ENCODE measurements at regions not wholly inside any gene's neighbourhood (a gene's known extent, or its start where the extent isn't known, plus 50 kb on each side); places are given as distances from the start of the nearest gene placed in this dataset.
A peak's percentile ranks its signal among the peaks of the same experiment; 100 is the strongest.

DNA sequence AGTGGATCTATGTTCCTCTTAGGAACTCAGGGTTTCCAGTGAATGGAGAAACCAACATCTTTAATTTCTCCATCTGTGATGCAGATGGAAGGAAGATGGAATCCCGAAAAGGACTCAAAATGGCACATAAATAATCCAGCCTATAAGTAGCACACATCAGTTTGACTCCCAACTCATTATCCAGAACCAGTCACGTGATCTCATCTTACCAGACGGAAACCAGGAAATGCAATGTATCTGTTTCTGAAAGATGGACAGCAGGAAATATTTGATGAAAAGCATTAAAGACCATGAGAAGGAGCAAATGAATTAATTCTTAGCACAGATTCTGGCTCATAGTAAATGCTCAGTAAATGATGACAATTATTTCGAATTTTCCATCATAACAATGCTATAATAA lies 443.1 kb upstream of the FMR1 start:
- Histone ChIP-seq H3K4me1 (ENCODE audit: insufficient read depth, low read length, poor library complexity, severe bottlenecking) (no peaks in the 10 kb centered on the region), H2AFZ (ENCODE audit: low read length) (no peak overlapping the region), H4K20me1 (ENCODE audit: insufficient read depth, low read length, poor library complexity, severe bottlenecking) (no peaks in the 10 kb centered on the region), H3K27me3 (ENCODE audit: insufficient read depth, low read length, poor library complexity, severe bottlenecking) (no peaks in the 10 kb centered on the region), H3K79me2 (ENCODE audit: insufficient read depth, low read length) (no peaks in the 10 kb centered on the region), H3K4me3 (ENCODE audit: low read length, poor library complexity, severe bottlenecking) (no peak overlapping the region), H3K9me2 (replicated peaks; ENCODE audit: low read depth, low read length) (no peaks in the 10 kb centered on the region), H3K9me3 (ENCODE audit: insufficient read depth, low read depth, low read length) (no peaks in the 10 kb centered on the region), H3K9ac (ENCODE audit: low read depth, low read length, poor library complexity, severe bottlenecking) (no peak overlapping the region), H3K4me2 (ENCODE audit: low read depth, low read length, poor library complexity, severe bottlenecking) (no peak overlapping the region), H3K36me3 (ENCODE audit: insufficient read depth, low read length) (no peaks in the 10 kb centered on the region), H3F3A (ENCODE audit: low read depth) (no peaks in the 10 kb centered on the region)
- TF ChIP-seq EZH2phosphoT487 (IDR thresholded peaks at IDR 0.05; ENCODE audit: borderline replicate concordance) = no peak
- TF ChIP-seq, protein P1, sequence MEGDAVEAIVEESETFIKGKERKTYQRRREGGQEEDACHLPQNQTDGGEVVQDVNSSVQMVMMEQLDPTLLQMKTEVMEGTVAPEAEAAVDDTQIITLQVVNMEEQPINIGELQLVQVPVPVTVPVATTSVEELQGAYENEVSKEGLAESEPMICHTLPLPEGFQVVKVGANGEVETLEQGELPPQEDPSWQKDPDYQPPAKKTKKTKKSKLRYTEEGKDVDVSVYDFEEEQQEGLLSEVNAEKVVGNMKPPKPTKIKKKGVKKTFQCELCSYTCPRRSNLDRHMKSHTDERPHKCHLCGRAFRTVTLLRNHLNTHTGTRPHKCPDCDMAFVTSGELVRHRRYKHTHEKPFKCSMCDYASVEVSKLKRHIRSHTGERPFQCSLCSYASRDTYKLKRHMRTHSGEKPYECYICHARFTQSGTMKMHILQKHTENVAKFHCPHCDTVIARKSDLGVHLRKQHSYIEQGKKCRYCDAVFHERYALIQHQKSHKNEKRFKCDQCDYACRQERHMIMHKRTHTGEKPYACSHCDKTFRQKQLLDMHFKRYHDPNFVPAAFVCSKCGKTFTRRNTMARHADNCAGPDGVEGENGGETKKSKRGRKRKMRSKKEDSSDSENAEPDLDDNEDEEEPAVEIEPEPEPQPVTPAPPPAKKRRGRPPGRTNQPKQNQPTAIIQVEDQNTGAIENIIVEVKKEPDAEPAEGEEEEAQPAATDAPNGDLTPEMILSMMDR (conservative IDR thresholded peaks at IDR 0.05; ENCODE audit: low read length) = no peak

DNA sequence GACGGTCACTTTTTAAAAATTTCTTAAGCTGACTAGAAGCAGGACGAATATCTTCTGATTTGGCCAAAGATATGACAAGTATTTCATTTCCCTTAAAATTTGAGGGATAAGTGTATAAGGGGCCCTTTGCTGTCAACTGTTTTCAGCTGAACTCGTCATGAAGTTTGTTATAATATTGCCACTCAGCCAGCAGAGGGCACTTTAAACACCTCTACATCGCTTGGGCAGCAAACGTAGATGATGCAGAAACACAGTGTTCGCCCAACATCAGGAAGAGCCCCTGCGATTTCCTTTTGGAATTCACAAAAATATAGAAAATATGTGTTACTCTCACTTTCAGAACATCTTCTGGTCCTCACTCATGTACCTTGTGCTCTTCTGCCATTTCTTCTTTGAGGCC lies 435.7 kb upstream of the FMR1 start:
- H3K27me3 ChIP-seq (ENCODE audit: insufficient read depth, low read length, poor library complexity, severe bottlenecking) = no peaks in the 10 kb centered on the region
- no peaks in the 10 kb centered on the region for H3K79me2 ChIP-seq (ENCODE audit: insufficient read depth, low read length)
- H4K20me1 ChIP-seq (ENCODE audit: insufficient read depth, low read length, poor library complexity, severe bottlenecking) = no peaks in the 10 kb centered on the region
- no peaks in the 10 kb centered on the region for H3K9me2 ChIP-seq (replicated peaks; ENCODE audit: low read depth, low read length)
- H3K9ac ChIP-seq (ENCODE audit: low read depth, low read length, poor library complexity, severe bottlenecking) = no peak overlapping the region
- H2AFZ ChIP-seq (ENCODE audit: low read length) = no peak overlapping the region
- no peaks in the 10 kb centered on the region for H3F3A ChIP-seq (ENCODE audit: low read depth)
- H3K4me2 ChIP-seq (ENCODE audit: low read depth, low read length, poor library complexity, severe bottlenecking) = no peak overlapping the region
- H3K9me3 ChIP-seq (ENCODE audit: insufficient read depth, low read depth, low read length) = no peaks in the 10 kb centered on the region
- H3K4me3 ChIP-seq (ENCODE audit: low read length, poor library complexity, severe bottlenecking) = no peak overlapping the region
- no peaks in the 10 kb centered on the region for H3K4me1 ChIP-seq (ENCODE audit: insufficient read depth, low read length, poor library complexity, severe bottlenecking)
- TF ChIP-seq, protein P1 (conservative IDR thresholded peaks at IDR 0.05; ENCODE audit: low read length) = peak; percentile 54
- no peak for TF ChIP-seq EZH2phosphoT487 (IDR thresholded peaks at IDR 0.05; ENCODE audit: borderline replicate concordance)
- no peaks in the 10 kb centered on the region for H3K36me3 ChIP-seq (ENCODE audit: insufficient read depth, low read length)

DNA sequence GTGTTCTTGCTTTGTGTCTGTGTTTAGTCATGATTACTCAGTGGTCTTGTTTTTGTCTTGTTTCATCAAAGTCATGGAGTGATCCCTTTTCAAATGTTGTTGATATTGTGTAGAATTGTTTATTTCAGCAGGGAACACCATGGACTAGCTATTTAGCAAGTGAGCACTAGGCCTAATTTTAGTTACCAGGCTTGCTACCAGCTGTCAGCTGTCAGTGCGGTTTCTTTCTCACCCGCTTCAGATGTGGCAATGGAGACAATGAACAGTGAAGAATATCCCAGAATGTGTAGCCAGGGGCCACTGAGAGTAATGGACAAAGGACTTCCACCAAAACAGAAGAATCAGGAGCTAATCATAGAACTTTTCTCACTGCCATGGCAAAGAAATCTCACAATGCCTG lies 432.8 kb upstream of the FMR1 start:
- Histone ChIP-seq H3K4me3 (ENCODE audit: low read length, poor library complexity, severe bottlenecking) (no peak overlapping the region), H3K9ac (ENCODE audit: low read depth, low read length, poor library complexity, severe bottlenecking) (no peak overlapping the region), H3K79me2 (ENCODE audit: insufficient read depth, low read length) (no peaks in the 10 kb centered on the region), H3K36me3 (ENCODE audit: insufficient read depth, low read length) (no peaks in the 10 kb centered on the region), H3F3A (ENCODE audit: low read depth) (no peaks in the 10 kb centered on the region), H2AFZ (ENCODE audit: low read length) (no peak overlapping the region), H3K9me3 (ENCODE audit: insufficient read depth, low read depth, low read length) (no peaks in the 10 kb centered on the region), H3K9me2 (replicated peaks; ENCODE audit: low read depth, low read length) (no peaks in the 10 kb centered on the region), H3K27me3 (ENCODE audit: insufficient read depth, low read length, poor library complexity, severe bottlenecking) (no peaks in the 10 kb centered on the region), H3K4me2 (ENCODE audit: low read depth, low read length, poor library complexity, severe bottlenecking) (no peak overlapping the region), H3K4me1 (ENCODE audit: insufficient read depth, low read length, poor library complexity, severe bottlenecking) (no peaks in the 10 kb centered on the region), H4K20me1 (ENCODE audit: insufficient read depth, low read length, poor library complexity, severe bottlenecking) (no peaks in the 10 kb centered on the region)
- TF ChIP-seq, protein P1 (conservative IDR thresholded peaks at IDR 0.05; ENCODE audit: low read length) = no peak
- TF ChIP-seq EZH2phosphoT487 (IDR thresholded peaks at IDR 0.05; ENCODE audit: borderline replicate concordance) = no peak

Measured in Loucy (cell line).